CD14-positive monocyte (primary cell): ENCODE measurements at regions not wholly inside any gene's neighbourhood (a gene's known extent, or its start where the extent isn't known, plus 50 kb on each side); places are given as distances from the start of the nearest gene placed in this dataset.

Experiments
- DNase-seq, 3 donors: peaks; one replicate each; pipeline ENCODE4 v3.0.0-alpha.2; 2011 to 2022
- H2AFZ ChIP-seq: 2 replicates; pipeline ENCODE4 v1.6.0; 2012; ENCODE audit warnings: mild to moderate bottlenecking, low read depth, low read length, inconsistent platforms; ENCODE audit not compliant: insufficient read depth, poor library complexity, severe bottlenecking
- H3K27ac ChIP-seq, 2 donors: 1 replicate in 1 of 2; 2 replicates in 1 of 2; pipeline ENCODE4 v1.5.1; 2012 to 2013; ENCODE audit warnings: low read length in 2 of 2, control low read depth in 1 of 2, inconsistent platforms in 1 of 2, low read depth in 1 of 2, mild to moderate bottlenecking in 1 of 2
- H3K27me3 ChIP-seq, 2 donors: one replicate each; pipeline versions ENCODE4 v1.6.0 to v1.6.1; 2011 to 2013; ENCODE audit warnings: low read length in 2 of 2; ENCODE audit not compliant: control insufficient read depth in 2 of 2, insufficient read depth in 2 of 2
- H3K36me3 ChIP-seq, 2 donors: replicated peaks in 1 of 2; 1 replicate in 1 of 2; 2 replicates in 1 of 2; pipeline versions ENCODE4 v1.5.1 to v1.6.1; 2012 to 2013; ENCODE audit warnings: low read length in 2 of 2, control low read depth in 1 of 2, inconsistent platforms in 1 of 2, mild to moderate bottlenecking in 1 of 2; ENCODE audit not compliant: insufficient read depth in 2 of 2, control insufficient read depth in 1 of 2
- H3K4me1 ChIP-seq, 2 donors: 1 replicate in 1 of 2; 2 replicates in 1 of 2; pipeline versions ENCODE4 v1.5.1 to v1.6.1; 2012 to 2013; ENCODE audit warnings: low read length in 2 of 2, control low read depth in 1 of 2, inconsistent platforms in 1 of 2, mild to moderate bottlenecking in 1 of 2, moderate library complexity in 1 of 2; ENCODE audit not compliant: insufficient read depth in 2 of 2, control insufficient read depth in 1 of 2
- H3K4me2 ChIP-seq: replicated peaks from 2 replicates; pipeline ENCODE3; 2012; ENCODE audit warnings: low read length, moderate library complexity, mild to moderate bottlenecking; ENCODE audit not compliant: poor library complexity, severe bottlenecking; ENCODE audit errors: extremely low read depth
- H3K4me3 ChIP-seq, 3 experiments: fragments of 200-600 bp in 1 of 3; sonication (generic) in 1 of 3; replicated peaks in 1 of 3; 1 replicate in 2 of 3; 2 replicates in 1 of 3; pipeline ENCODE4 v1.5.1; 2011 to 2013; ENCODE audit warnings: low read length in 3 of 3, mild to moderate bottlenecking in 3 of 3, control low read depth in 2 of 3, low read depth in 2 of 3, inconsistent platforms in 1 of 3, moderate library complexity in 1 of 3
- H3K79me2 ChIP-seq: 2 replicates; pipeline ENCODE4 v1.6.0; 2012; ENCODE audit warnings: mild to moderate bottlenecking, control low read depth, inconsistent platforms, low read length, moderate library complexity; ENCODE audit not compliant: insufficient read depth
- H3K9ac ChIP-seq: 2 replicates; pipeline ENCODE4 v1.6.0; 2017; ENCODE audit warnings: low read length, mild to moderate bottlenecking; ENCODE audit not compliant: insufficient read depth, poor library complexity, severe bottlenecking
- H3K9me3 ChIP-seq, 2 donors: replicated peaks in 1 of 2; 1 replicate in 1 of 2; 2 replicates in 1 of 2; pipeline versions ENCODE4 v1.5.1 to v1.6.1; 2012 to 2013; ENCODE audit warnings: low read length in 2 of 2, control low read depth in 1 of 2; ENCODE audit not compliant: control insufficient read depth in 1 of 2, insufficient read depth in 1 of 2
- H4K20me1 ChIP-seq: 2 replicates; pipeline ENCODE4 v1.6.0; 2012; ENCODE audit warnings: mild to moderate bottlenecking, low read length, control low read depth, moderate library complexity; ENCODE audit not compliant: insufficient read depth
- H3K27ac Mint-ChIP-seq, 7 donors: one replicate each; pipeline ENCODE4 v1.8.0; 2020; ENCODE audit warnings: mild to moderate bottlenecking in 7 of 7, mixed read lengths in 7 of 7, moderate library complexity in 6 of 7, inconsistent platforms in 2 of 7
- H3K27me3 Mint-ChIP-seq, 3 donors: one replicate each; pipeline ENCODE4 v1.8.0; 2021 to 2022; ENCODE audit warnings: low read depth in 3 of 3, mild to moderate bottlenecking in 3 of 3, mixed read lengths in 3 of 3, moderate library complexity in 3 of 3, inconsistent platforms in 1 of 3
- H3K36me3 Mint-ChIP-seq, 2 donors: one replicate each; pipeline ENCODE4 v1.8.0; 2020; ENCODE audit warnings: mixed read lengths in 2 of 2, inconsistent platforms in 1 of 2, mild to moderate bottlenecking in 1 of 2
- H3K4me1 Mint-ChIP-seq: one replicate; pipeline ENCODE4 v1.8.0; 2020; ENCODE audit warnings: mild to moderate bottlenecking, mixed read lengths
- H3K4me3 Mint-ChIP-seq, 2 donors: one replicate each; pipeline ENCODE4 v1.8.0; 2020; ENCODE audit warnings: mild to moderate bottlenecking in 2 of 2, mixed read lengths in 2 of 2, moderate library complexity in 1 of 2
- H3K9me3 Mint-ChIP-seq, 7 donors: one replicate each; pipeline ENCODE4 v1.8.0; 2020 to 2022; ENCODE audit warnings: mixed read lengths in 7 of 7, mild to moderate bottlenecking in 6 of 7, moderate library complexity in 6 of 7, inconsistent platforms in 2 of 7
- WGBS: methylation state at CpG from one replicate; pipeline ENCODE4 v1.1.5; 2013; ENCODE audit warnings: missing lambda C conversion rate; ENCODE audit not compliant: insufficient coverage; 5-methylcytosine and 5-hydroxymethylcytosine counted together
- intact Hi-C, 2 donors: fragments of 100-400 bp; cut with micrococcal nuclease; formaldehyde crosslinking; loops; one replicate each; pipeline versions ENCODE4 v1.15.0 to v1.15.1; 2023
- TF ChIP-seq, protein P1 (sequence below): fragments of 200-600 bp; IDR thresholded peaks from one replicate; pipeline ENCODE4 v1.8.0; 2022; ENCODE audit warnings: antibody characterized with exemption, mild to moderate bottlenecking

- no peaks in the 10 kb centered on the region for H3K79me2 ChIP-seq
- Mint-ChIP-seq H3K9me3 (peaks cover 2 to 30% (median 18%) of the 10 kb centered on the region in 7 donors), H3K27ac (no peak overlapping the region), H3K4me1 (no peaks in the 10 kb centered on the region), H3K27me3 (peaks cover 23 to 28% (median 24%) of the 10 kb centered on the region in 3 donors), H3K4me3 (no peak overlapping the region), H3K36me3 (no peaks in the 10 kb centered on the region)
- intact Hi-C loops: no loop called here
- H3K9me3 ChIP-seq: no peaks in the 10 kb centered on the region
- peaks cover 6 to 8% of the 10 kb centered on the region in 2 donors for H3K27me3 ChIP-seq
- no peaks in the 10 kb centered on the region for H3K4me1 ChIP-seq
- DNase-seq: no peak
- no peak overlapping the region for H3K9ac ChIP-seq
- no peaks in the 10 kb centered on the region for H4K20me1 ChIP-seq
- H3K36me3 ChIP-seq: no peaks in the 10 kb centered on the region
- no peak overlapping the region for H3K27ac ChIP-seq
- H3K4me2 ChIP-seq: no peak overlapping the region
- TF ChIP-seq, protein P1, sequence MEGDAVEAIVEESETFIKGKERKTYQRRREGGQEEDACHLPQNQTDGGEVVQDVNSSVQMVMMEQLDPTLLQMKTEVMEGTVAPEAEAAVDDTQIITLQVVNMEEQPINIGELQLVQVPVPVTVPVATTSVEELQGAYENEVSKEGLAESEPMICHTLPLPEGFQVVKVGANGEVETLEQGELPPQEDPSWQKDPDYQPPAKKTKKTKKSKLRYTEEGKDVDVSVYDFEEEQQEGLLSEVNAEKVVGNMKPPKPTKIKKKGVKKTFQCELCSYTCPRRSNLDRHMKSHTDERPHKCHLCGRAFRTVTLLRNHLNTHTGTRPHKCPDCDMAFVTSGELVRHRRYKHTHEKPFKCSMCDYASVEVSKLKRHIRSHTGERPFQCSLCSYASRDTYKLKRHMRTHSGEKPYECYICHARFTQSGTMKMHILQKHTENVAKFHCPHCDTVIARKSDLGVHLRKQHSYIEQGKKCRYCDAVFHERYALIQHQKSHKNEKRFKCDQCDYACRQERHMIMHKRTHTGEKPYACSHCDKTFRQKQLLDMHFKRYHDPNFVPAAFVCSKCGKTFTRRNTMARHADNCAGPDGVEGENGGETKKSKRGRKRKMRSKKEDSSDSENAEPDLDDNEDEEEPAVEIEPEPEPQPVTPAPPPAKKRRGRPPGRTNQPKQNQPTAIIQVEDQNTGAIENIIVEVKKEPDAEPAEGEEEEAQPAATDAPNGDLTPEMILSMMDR: no peak
- H3K4me3 ChIP-seq: no peak overlapping the region
- 98% methylated on average over 6 of the region's 6 CpGs for WGBS
- no peak overlapping the region for H2AFZ ChIP-seq
Observed at GRCh38 chrX:802846-803245, 172.3 kb downstream of the SHOX start.

DNA sequence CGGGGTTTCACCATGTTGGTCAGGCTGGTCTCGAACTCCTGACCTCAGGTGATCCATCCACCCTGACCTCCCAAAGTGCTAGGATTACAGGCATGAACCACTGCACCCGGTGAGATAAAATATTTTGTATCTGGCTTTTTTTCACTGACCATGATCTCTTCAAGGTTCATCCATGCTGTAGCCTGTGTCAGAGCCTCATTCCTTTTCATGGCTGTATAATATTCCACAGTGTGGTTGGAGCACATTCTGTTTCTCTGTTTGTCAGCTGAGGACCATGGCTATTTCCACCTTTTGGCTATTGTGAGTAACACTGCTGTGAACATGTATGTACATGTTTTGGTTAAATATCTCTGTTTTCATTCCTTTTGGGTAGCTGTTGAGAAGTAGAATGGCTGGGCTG lies 169.2 kb downstream of the SHOX start:
- Histone ChIP-seq H4K20me1 (no peaks in the 10 kb centered on the region), H3K9me3 (no peaks in the 10 kb centered on the region), H3K4me1 (no peaks in the 10 kb centered on the region), H3K4me2 (no peak overlapping the region), H3K9ac (no peak overlapping the region), H3K4me3 (no peak overlapping the region), H3K27ac (no peak overlapping the region), H3K79me2 (no peaks in the 10 kb centered on the region), H2AFZ (no peak overlapping the region), H3K27me3 (no peaks in the 10 kb centered on the region), H3K36me3 (no peaks in the 10 kb centered on the region)
- no peak overlapping the region for H3K27ac Mint-ChIP-seq
- no peak overlapping the region for H3K4me3 Mint-ChIP-seq
- TF ChIP-seq, protein P1: no peak
- H3K4me1 Mint-ChIP-seq: no peaks in the 10 kb centered on the region
- no peak for DNase-seq
- intact Hi-C loops: no loop called here
- no peaks in the 10 kb centered on the region for H3K36me3 Mint-ChIP-seq
- WGBS: no CpG with 5 or more reads among the region's 3 CpGs
- peaks cover 10 to 21% (median 13%) of the 10 kb centered on the region in 3 donors for H3K27me3 Mint-ChIP-seq
- peaks cover 2 to 30% (median 18%) of the 10 kb centered on the region in 7 donors for H3K9me3 Mint-ChIP-seq
